ENCODE measurements at regions not wholly inside any gene's neighbourhood (a gene's known extent, or its start where the extent isn't known, plus 50 kb on each side); places are given as distances from the start of the nearest gene placed in this dataset.

DNA sequence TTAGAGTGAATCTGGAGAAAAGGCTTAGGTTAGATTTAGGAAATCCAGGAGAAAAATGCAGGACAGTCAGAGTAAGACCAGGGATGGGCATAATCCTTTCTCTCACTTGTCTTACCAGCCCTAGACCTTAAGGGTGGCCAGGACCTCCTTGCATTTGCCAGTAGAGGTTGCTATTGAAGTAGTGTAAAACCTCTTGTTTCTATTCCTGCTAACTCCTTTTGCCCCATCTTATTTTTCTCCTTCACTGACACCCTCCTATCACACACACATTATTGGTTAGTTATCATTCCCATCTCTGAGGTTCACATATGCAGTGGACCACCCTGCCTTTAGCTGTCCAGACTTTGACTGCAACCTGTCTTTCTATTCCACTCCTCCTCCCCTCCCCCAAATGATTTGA is 75.0 kb upstream of the MACF1 start:
- no peak for DNase-seq
- H3K4me1 ChIP-seq: peaks cover 0 to 66% (median 60%) of the 10 kb centered on the region in 4 donors
- H3K36me3 ChIP-seq: peaks cover 0 to 15% (median 0%) of the 10 kb centered on the region in 4 donors
- peak overlapping the region; percentile 58 to 80 (median 70) for H3K27ac ChIP-seq
- H3K9me3 ChIP-seq: no peaks in the 10 kb centered on the region
- H3K27me3 ChIP-seq: no peaks in the 10 kb centered on the region
- H3K4me3 ChIP-seq: no peak overlapping the region
- intact Hi-C loops (cut with DNase I): no loop called here
- no peak for TF ChIP-seq POLR2AphosphoS5 (IDR thresholded peaks at IDR 0.05)
- no peak for TF ChIP-seq EP300 (IDR thresholded peaks at IDR 0.05)
- peak in 3 of 4 experiments; percentile 13 to 29 (median 16) for TF ChIP-seq CTCF (IDR thresholded peaks at IDR 0.05)

GRCh38 chr1:39130325-39130724 is 74.2 kb upstream of the MACF1 start:
- Histone ChIP-seq H3K27me3 (no peaks in the 10 kb centered on the region), H3K36me3 (peaks cover 0 to 12% (median 0%) of the 10 kb centered on the region in 4 donors), H3K27ac (peak overlapping the region; percentile 58 to 80 (median 70)), H3K4me1 (peaks cover 0 to 71% (median 64%) of the 10 kb centered on the region in 4 donors), H3K4me3 (no peak overlapping the region), H3K9me3 (no peaks in the 10 kb centered on the region)
- no peak for TF ChIP-seq POLR2A (IDR thresholded peaks at IDR 0.05)
- TF ChIP-seq CTCF (IDR thresholded peaks at IDR 0.05): no peak
- no peak for TF ChIP-seq EP300 (IDR thresholded peaks at IDR 0.05)
- TF ChIP-seq POLR2AphosphoS5 (IDR thresholded peaks at IDR 0.05): no peak
- WGBS, 2 donors: 56 to 63% methylated on average over 1 of the region's 1 CpG
- intact Hi-C loops (cut with DNase I): loop anchor here (2.0 to 5.0 kb wide), 2 partner anchors 42 to 60 kb away; no protein-coding TSS in a partner anchor
- DNase-seq: no peak

DNA sequence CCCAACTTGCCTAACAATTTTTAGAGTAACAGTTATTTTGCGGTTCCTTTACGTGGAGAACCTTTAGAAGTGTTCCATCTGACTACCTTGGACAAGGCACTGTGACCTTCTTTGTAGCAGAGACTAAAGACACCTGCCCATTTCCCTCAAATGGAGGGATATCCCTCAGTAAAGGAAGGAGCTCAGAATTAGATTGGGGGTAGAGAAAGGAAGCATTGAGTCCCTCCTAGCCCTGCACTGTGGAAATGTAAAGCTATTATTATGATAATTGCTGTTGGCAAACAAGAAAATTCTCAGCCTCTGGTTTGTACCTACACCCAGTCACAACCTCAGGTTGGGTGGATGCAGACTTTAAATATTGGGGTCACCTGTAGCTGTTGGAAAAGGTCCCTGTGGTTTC is 72.6 kb upstream of the MACF1 start:
- Histone ChIP-seq H3K9me3 (no peaks in the 10 kb centered on the region), H3K27ac (peak overlapping the region in 3 of 4 donors; percentile 69 to 80 (median 71)), H3K36me3 (no peaks in the 10 kb centered on the region), H3K27me3 (no peaks in the 10 kb centered on the region), H3K4me3 (no peak overlapping the region), H3K4me1 (peaks cover 0 to 83% (median 66%) of the 10 kb centered on the region in 4 donors)
- TF ChIP-seq CTCF (IDR thresholded peaks at IDR 0.05) (no peak), POLR2AphosphoS5 (IDR thresholded peaks at IDR 0.05) (no peak), POLR2A (IDR thresholded peaks at IDR 0.05) (no peak), EP300 (IDR thresholded peaks at IDR 0.05) (no peak)
- intact Hi-C loops (cut with DNase I): loop anchor here (2.0 to 5.0 kb wide), 2 partner anchors 40 to 59 kb away; no protein-coding TSS in a partner anchor
- DNase-seq: no peak
- 88 to 95% methylated on average over 2 of the region's 2 CpGs for WGBS, 2 donors

DNA sequence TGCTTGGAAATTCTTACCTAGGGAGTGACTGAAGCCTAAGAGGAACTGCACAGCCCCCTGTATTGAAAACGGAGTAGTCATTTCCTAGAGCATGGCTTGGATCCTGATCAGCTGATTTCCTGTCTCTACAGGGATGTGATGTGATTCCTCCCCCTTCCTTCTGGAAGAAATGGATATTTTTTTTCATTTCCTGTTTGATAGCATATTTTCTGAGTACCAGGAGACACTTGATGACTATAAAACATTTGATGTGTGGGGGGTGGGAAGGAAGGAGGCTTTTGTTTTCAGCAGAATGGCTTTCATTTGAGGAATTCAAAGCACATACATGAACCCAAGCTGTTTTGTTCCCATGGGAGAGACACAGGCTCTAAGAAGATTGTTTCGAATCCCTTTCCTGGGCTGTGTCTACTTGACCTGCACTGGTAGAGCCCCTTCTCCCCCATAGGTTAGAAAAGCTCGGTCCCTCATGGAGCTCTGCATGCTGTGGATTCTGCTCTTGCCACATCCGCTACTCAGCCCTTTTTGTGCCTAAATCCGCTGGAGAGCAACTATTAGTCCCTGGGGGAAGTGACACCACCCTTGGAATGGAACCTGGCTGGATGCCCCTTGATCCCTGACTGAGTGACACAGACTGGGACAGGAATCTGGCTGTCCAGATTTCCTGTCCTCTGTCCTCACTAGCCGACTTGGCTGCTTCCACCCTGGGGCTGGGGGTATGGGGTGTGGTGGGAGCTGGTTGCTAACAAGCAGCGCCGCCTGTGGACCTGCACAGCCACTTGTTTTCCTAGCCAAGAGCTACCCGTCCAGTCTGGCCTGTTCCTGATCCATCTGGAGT is 71.8 kb upstream of the MACF1 start:
- TF ChIP-seq POLR2AphosphoS5 (IDR thresholded peaks at IDR 0.05) (peak in 2 of 4 donors; percentile 7 to 12), CTCF (IDR thresholded peaks at IDR 0.05) (peak in 1 of 4 experiments; percentile 18), EP300 (IDR thresholded peaks at IDR 0.05) (no peak), POLR2A (IDR thresholded peaks at IDR 0.05) (no peak)
- Histone ChIP-seq H3K4me3 (no peak overlapping the region), H3K9me3 (no peaks in the 10 kb centered on the region), H3K36me3 (no peaks in the 10 kb centered on the region), H3K27me3 (no peaks in the 10 kb centered on the region), H3K4me1 (peaks cover 0 to 79% (median 61%) of the 10 kb centered on the region in 4 donors), H3K27ac (peak overlapping the region; percentile 59 to 80 (median 70))
- DNase-seq: peak; percentile 79
- intact Hi-C loops (cut with DNase I): loop anchor here (5.0 kb wide), 1 partner anchor 40 kb away; no protein-coding TSS in a partner anchor
- 49 to 67% methylated on average over 9 of the region's 9 CpGs for WGBS, 2 donors

Data from sigmoid colon (tissue), 6 donors.